ENCODE measurements at regions not wholly inside any gene's neighbourhood (a gene's known extent, or its start where the extent isn't known, plus 50 kb on each side); places are given as distances from the start of the nearest gene placed in this dataset.

DNA sequence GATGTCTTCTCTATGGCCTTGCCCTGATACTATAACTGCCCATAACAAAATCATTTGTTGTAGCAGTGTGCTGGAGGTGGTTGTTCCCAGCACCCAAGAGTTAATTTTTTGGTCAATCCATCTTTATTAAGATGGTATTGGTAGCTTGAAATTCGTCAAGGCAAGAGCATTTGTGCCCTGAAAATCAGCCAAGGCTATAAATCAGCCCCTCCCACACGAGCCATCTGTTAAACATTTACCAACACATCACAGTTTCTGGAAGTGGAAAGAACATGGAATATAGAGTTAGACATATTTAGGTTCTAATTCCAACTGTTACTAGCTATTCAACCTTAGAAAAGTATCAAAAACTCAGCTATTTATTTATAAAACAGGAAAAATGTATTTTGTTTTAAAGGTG lies 888.4 kb upstream of the GJE1 start:
- TF ChIP-seq CTCF (IDR thresholded peaks at IDR 0.05; ENCODE audit: borderline replicate concordance, control extremely low read depth, extremely low read depth, insufficient read depth, missing control alignments), result no peak
- in situ Hi-C loops (cut with MboI; ENCODE audit: low sequenced_read_pairs, unreplicated experiment), result no loop called here
- no peak for DNase-seq (ENCODE audit: low spot score)

DNA sequence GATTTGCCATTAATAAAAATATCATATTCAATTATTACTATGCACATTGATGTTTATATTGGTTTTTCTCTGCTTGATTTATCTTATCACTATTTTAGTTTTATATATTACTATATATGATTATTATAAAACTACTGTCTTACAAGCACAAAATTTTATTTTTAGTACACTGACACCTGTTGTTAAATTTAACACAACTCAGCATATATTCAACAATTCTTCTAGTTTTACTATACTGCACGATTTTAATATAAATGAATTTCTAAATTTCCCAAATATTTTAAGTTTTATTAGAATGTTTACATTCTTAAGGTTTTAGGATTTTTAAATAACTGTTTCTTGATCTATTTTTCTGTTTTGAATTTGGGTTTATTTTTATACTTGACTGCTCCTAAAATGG lies 889.8 kb upstream of the GJE1 start:
- no peak for DNase-seq (ENCODE audit: low spot score)
- no peak for TF ChIP-seq CTCF (IDR thresholded peaks at IDR 0.05; ENCODE audit: borderline replicate concordance, control extremely low read depth, extremely low read depth, insufficient read depth, missing control alignments)
- in situ Hi-C loops (cut with MboI; ENCODE audit: low sequenced_read_pairs, unreplicated experiment), result no loop called here

DNA sequence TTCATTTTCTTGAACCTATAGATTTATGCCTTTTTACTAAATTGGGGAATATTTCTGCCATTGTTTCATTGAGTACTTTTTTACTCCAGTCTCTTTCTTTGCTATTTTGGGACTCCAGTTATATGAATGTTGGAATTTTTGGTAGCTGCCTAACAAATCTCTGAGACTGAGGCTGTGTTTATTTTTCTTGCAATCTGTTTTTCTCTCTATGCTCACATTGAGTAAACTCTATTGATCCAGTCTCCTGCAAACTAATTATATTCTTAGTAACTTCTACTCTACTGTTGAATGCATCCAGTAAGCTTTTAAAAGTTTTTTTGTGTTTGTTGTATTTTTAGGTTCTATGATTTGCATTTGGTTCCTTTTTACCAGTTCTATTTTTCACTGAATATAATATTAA lies 903.4 kb upstream of the GJE1 start:
- TF ChIP-seq CTCF (IDR thresholded peaks at IDR 0.05; ENCODE audit: borderline replicate concordance, control extremely low read depth, extremely low read depth, insufficient read depth, missing control alignments), result no peak
- in situ Hi-C loops (cut with MboI; ENCODE audit: low sequenced_read_pairs, unreplicated experiment), result no loop called here
- DNase-seq (ENCODE audit: low spot score), result no peak

- DNase-seq (ENCODE audit: low spot score), result no peak
- in situ Hi-C loops (cut with MboI; ENCODE audit: low sequenced_read_pairs, unreplicated experiment), result no loop called here
- TF ChIP-seq CTCF (IDR thresholded peaks at IDR 0.05; ENCODE audit: borderline replicate concordance, control extremely low read depth, extremely low read depth, insufficient read depth, missing control alignments), result no peak
Observed at GRCh38 chr6:141218583-141218982, 914.1 kb upstream of the GJE1 start.

DNA sequence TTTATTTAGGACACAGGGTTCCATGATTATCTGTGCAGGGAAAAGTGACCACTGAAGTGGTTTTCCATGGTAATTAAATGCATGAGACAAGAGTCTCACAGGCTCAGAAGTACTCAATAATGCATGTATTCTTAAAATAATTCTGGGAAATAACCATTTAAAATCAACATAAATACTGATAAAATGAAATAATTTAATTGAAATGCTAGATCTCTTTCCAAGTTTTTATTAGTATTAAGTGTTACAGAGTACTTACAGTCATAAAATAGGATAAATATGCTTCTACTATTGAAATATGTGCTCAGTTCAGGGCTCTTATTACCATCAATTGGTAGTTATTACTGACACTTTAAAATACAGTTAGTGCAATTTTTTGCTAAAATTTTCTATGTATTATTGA lies 916.0 kb upstream of the GJE1 start:
- DNase-seq (ENCODE audit: low spot score), result no peak
- no peak for TF ChIP-seq CTCF (IDR thresholded peaks at IDR 0.05; ENCODE audit: borderline replicate concordance, control extremely low read depth, extremely low read depth, insufficient read depth, missing control alignments)
- in situ Hi-C loops (cut with MboI; ENCODE audit: low sequenced_read_pairs, unreplicated experiment), result no loop called here

- no peak for DNase-seq (ENCODE audit: low spot score)
- in situ Hi-C loops (cut with MboI; ENCODE audit: low sequenced_read_pairs, unreplicated experiment), result no loop called here
- TF ChIP-seq CTCF (IDR thresholded peaks at IDR 0.05; ENCODE audit: borderline replicate concordance, control extremely low read depth, extremely low read depth, insufficient read depth, missing control alignments), result no peak
Observed at GRCh38 chr6:141212296-141212695, 920.4 kb upstream of the GJE1 start.

- no peak for TF ChIP-seq CTCF (IDR thresholded peaks at IDR 0.05; ENCODE audit: borderline replicate concordance, control extremely low read depth, extremely low read depth, insufficient read depth, missing control alignments)
- in situ Hi-C loops (cut with MboI; ENCODE audit: low sequenced_read_pairs, unreplicated experiment), result no loop called here
- no peak for DNase-seq (ENCODE audit: low spot score)
Observed at GRCh38 chr6:141211845-141212244, 920.9 kb upstream of the GJE1 start.
